H1 (cell line): ENCODE measurements at regions not wholly inside any gene's neighbourhood (a gene's known extent, or its start where the extent isn't known, plus 50 kb on each side); places are given as distances from the start of the nearest gene placed in this dataset.

ENCODE experiments used
- CTCF ChIA-PET: fragments of 300-600 bp; sonication (Branson Sonifier 250); formaldehyde crosslinking; loops from one replicate; lab custom pipeline; 2021; ENCODE audit not compliant: partially characterized antibody; lab: Charles Lee
- POLR2A ChIA-PET: fragments of 300-600 bp; sonication (Branson Sonifier 250); formaldehyde crosslinking; loops from one replicate; lab custom pipeline; 2021; ENCODE audit warnings: inconsistent platforms; ENCODE audit not compliant: partially characterized antibody; lab: Charles Lee
- DNase-seq, 2 experiments: peaks; one replicate each; pipeline versions ENCODE4 v3.0.0 to v3.0.0-alpha.2; 2010 to 2022; ENCODE audit warnings: low spot score in 2 of 2, low read depth in 1 of 2, mixed read lengths in 1 of 2
- FAIRE-seq: peaks from 2 replicates; lab custom pipeline; 2011; peaks lifted over from hg19 to GRCh38; lab: Jason Lieb, UNC
- H2AFZ ChIP-seq: 2 replicates; pipeline ENCODE4 v1.8.1; 2012; ENCODE audit warnings: low read length, inconsistent platforms
- H2AK5ac ChIP-seq: 2 replicates; pipeline ENCODE4 v1.6.1; 2013; ENCODE audit warnings: low read depth, low read length
- H2BK120ac ChIP-seq: replicated peaks from 2 replicates; pipeline ENCODE3; 2013; ENCODE audit warnings: low read depth, low read length, inconsistent platforms
- H2BK12ac ChIP-seq: 2 replicates; pipeline ENCODE4 v1.6.1; 2013; ENCODE audit warnings: low read depth, low read length
- H2BK15ac ChIP-seq: 2 replicates; pipeline ENCODE4 v1.6.1; 2013; ENCODE audit warnings: low read length
- H2BK20ac ChIP-seq: 2 replicates; pipeline ENCODE4 v1.6.1; 2013; ENCODE audit warnings: low read length
- H2BK5ac ChIP-seq: 2 replicates; pipeline ENCODE4 v1.6.1; 2013; ENCODE audit warnings: low read depth, low read length
- H3K14ac ChIP-seq: 2 replicates; pipeline ENCODE4 v1.6.1; 2013; ENCODE audit warnings: inconsistent platforms; ENCODE audit not compliant: insufficient read length
- H3K18ac ChIP-seq: 2 replicates; pipeline ENCODE4 v1.6.1; 2013; ENCODE audit warnings: low read length; ENCODE audit errors: extremely low read depth
- H3K23ac ChIP-seq: 2 replicates; pipeline ENCODE4 v1.6.1; 2013; ENCODE audit warnings: inconsistent platforms; ENCODE audit not compliant: insufficient read length
- H3K23me2 ChIP-seq: 2 replicates; pipeline ENCODE4 v1.6.1; 2013; ENCODE audit warnings: low read depth, low read length
- H3K27ac ChIP-seq: 2 replicates; pipeline ENCODE4 v1.6.1; 2011; ENCODE audit warnings: low read depth, low read length, inconsistent platforms
- H3K27me3 ChIP-seq, 4 experiments: replicated peaks in 1 of 4; 1 replicate in 1 of 4; 2 replicates in 3 of 4; pipeline versions ENCODE4 v1.6.1 to v1.8.1; 2011 to 2013; ENCODE audit warnings: low read length in 3 of 4, mild to moderate bottlenecking in 3 of 4, inconsistent platforms in 2 of 4, mixed read lengths in 2 of 4, moderate library complexity in 1 of 4; ENCODE audit not compliant: control insufficient read depth in 3 of 4, insufficient read depth in 3 of 4; ENCODE audit errors: extremely low read depth in 1 of 4
- H3K36me3 ChIP-seq, 4 experiments: 2 replicates each; pipeline versions ENCODE4 v1.6.1 to v1.8.1; 2011 to 2013; ENCODE audit warnings: mild to moderate bottlenecking in 4 of 4, low read length in 3 of 4, moderate library complexity in 2 of 4, control low read depth in 1 of 4, inconsistent platforms in 1 of 4; ENCODE audit not compliant: insufficient read depth in 4 of 4, control insufficient read depth in 2 of 4
- H3K4ac ChIP-seq: replicated peaks from 2 replicates; pipeline ENCODE3; 2013; ENCODE audit warnings: low read length, low read depth, mixed read lengths, inconsistent platforms; ENCODE audit not compliant: insufficient read length
- H3K4me1 ChIP-seq, 4 experiments: replicated peaks in 1 of 4; 1 replicate in 1 of 4; 2 replicates in 3 of 4; pipeline versions ENCODE4 v1.6.1 to v1.8.1; 2011 to 2013; ENCODE audit warnings: low read length in 3 of 4, inconsistent platforms in 2 of 4, mixed read lengths in 1 of 4; ENCODE audit not compliant: insufficient read depth in 4 of 4, control insufficient read depth in 3 of 4
- H3K4me2 ChIP-seq, 2 experiments: 2 replicates each; pipeline versions ENCODE4 v1.6.1 to v1.8.1; 2011 to 2013; ENCODE audit warnings: low read depth in 2 of 2, low read length in 2 of 2, control low read depth in 1 of 2, inconsistent platforms in 1 of 2, mild to moderate bottlenecking in 1 of 2; ENCODE audit not compliant: insufficient read depth in 1 of 2
- H3K4me3 ChIP-seq, 4 experiments: fragments of 200-600, 300-600 bp in 1 of 4; sonication (generic), shearing (Covaris generic), sonication (Bioruptor Twin) in 1 of 4; 2 replicates each; pipeline versions ENCODE4 v1.5.1 to v1.8.1; 2011 to 2016; ENCODE audit warnings: low read length in 4 of 4, low read depth in 3 of 4, control low read depth in 2 of 4, inconsistent platforms in 2 of 4, mild to moderate bottlenecking in 2 of 4, mixed read lengths in 1 of 4, moderate library complexity in 1 of 4; ENCODE audit not compliant: insufficient read depth in 2 of 4; ENCODE audit errors: extremely low read depth in 1 of 4
- H3K56ac ChIP-seq: replicated peaks from 2 replicates; pipeline ENCODE3; 2013; ENCODE audit warnings: low read depth, mild to moderate bottlenecking, mixed read lengths, low read length, inconsistent platforms; ENCODE audit not compliant: insufficient read length
- H3K79me1 ChIP-seq: 2 replicates; pipeline ENCODE4 v1.6.1; 2013; ENCODE audit warnings: low read depth, low read length, control low read depth
- H3K79me2 ChIP-seq, 2 experiments: 2 replicates each; pipeline versions ENCODE4 v1.6.1 to v1.8.1; 2012 to 2013; ENCODE audit warnings: low read length in 2 of 2, mild to moderate bottlenecking in 2 of 2, inconsistent platforms in 1 of 2; ENCODE audit not compliant: insufficient read depth in 2 of 2, control insufficient read depth in 1 of 2
- H3K9ac ChIP-seq, 4 experiments: replicated peaks in 1 of 4; 1 replicate in 1 of 4; 2 replicates in 3 of 4; pipeline versions ENCODE4 v1.6.1 to v1.8.1; 2011 to 2013; ENCODE audit warnings: low read depth in 3 of 4, low read length in 3 of 4, control low read depth in 2 of 4, mild to moderate bottlenecking in 2 of 4, moderate library complexity in 2 of 4, inconsistent platforms in 1 of 4; ENCODE audit errors: extremely low read depth in 1 of 4
- H3K9me3 ChIP-seq, 2 experiments: 2 replicates each; pipeline versions ENCODE4 v1.6.1 to v1.8.1; 2012 to 2013; ENCODE audit warnings: mild to moderate bottlenecking in 2 of 2, moderate library complexity in 2 of 2, control low read depth in 1 of 2, inconsistent platforms in 1 of 2, low read depth in 1 of 2, low read length in 1 of 2, mixed read lengths in 1 of 2; ENCODE audit not compliant: insufficient read depth in 2 of 2
- H4K20me1 ChIP-seq, 2 experiments: replicated peaks in 1 of 2; 2 replicates each; pipeline versions ENCODE3 to v1.8.1; 2011 to 2013; ENCODE audit warnings: inconsistent platforms in 2 of 2, low read length in 2 of 2, mild to moderate bottlenecking in 1 of 2; ENCODE audit not compliant: insufficient read depth in 2 of 2, control insufficient read depth in 1 of 2
- H4K5ac ChIP-seq: 2 replicates; pipeline ENCODE4 v1.6.1; 2013; ENCODE audit warnings: low read length, low read depth, mixed read lengths, inconsistent platforms; ENCODE audit not compliant: insufficient read length
- H4K8ac ChIP-seq: 2 replicates; pipeline ENCODE4 v1.8.0; 2013; ENCODE audit warnings: mild to moderate bottlenecking, moderate library complexity, low read length, inconsistent platforms; ENCODE audit not compliant: insufficient read depth; ENCODE audit errors: extremely low read depth
- H4K91ac ChIP-seq: replicated peaks from 2 replicates; pipeline ENCODE3; 2013; ENCODE audit warnings: low read length, mixed read lengths, inconsistent platforms; ENCODE audit not compliant: insufficient read length
- BRCA1 ChIP-seq: IDR thresholded peaks from 2 replicates; pipeline ENCODE4 v1.6.1; 2012; ENCODE audit warnings: low read depth, low read length, improper control_type of control experiment
- KDM1A ChIP-seq: fragments of 200-600, 300-600 bp; sonication (generic); IDR thresholded peaks from 2 replicates; pipeline ENCODE4 v1.7.1; 2016; ENCODE audit warnings: mild to moderate bottlenecking, low read length, borderline replicate concordance
- MAFK ChIP-seq: IDR thresholded peaks from 2 replicates; pipeline ENCODE4 v1.6.1; 2012; ENCODE audit warnings: low read depth, mild to moderate bottlenecking, improper control_type of control experiment, low read length
- RXRA ChIP-seq: IDR thresholded peaks from 2 replicates; pipeline ENCODE4 v1.6.1; 2011; ENCODE audit warnings: low read depth, mild to moderate bottlenecking, low read length, moderate library complexity; ENCODE audit not compliant: insufficient read depth

- Histone ChIP-seq H4K5ac (no peak overlapping the region), H2BK15ac (no peak overlapping the region), H2BK5ac (no peak overlapping the region), H4K91ac (no peak overlapping the region), H3K79me1 (no peaks in the 10 kb centered on the region), H3K23ac (no peak overlapping the region), H3K14ac (no peak overlapping the region), H3K9me3 (no peaks in the 10 kb centered on the region), H3K79me2 (no peaks in the 10 kb centered on the region), H3K4ac (no peak overlapping the region), H3K23me2 (no peaks in the 10 kb centered on the region), H2BK20ac (no peak overlapping the region), H3K56ac (no peak overlapping the region), H3K36me3 (no peaks in the 10 kb centered on the region), H4K20me1 (no peaks in the 10 kb centered on the region), H3K4me2 (no peak overlapping the region), H3K18ac (no peak overlapping the region), H2AK5ac (no peak overlapping the region), H2BK120ac (no peak overlapping the region), H3K9ac (no peak overlapping the region), H3K4me1 (no peaks in the 10 kb centered on the region), H3K27ac (no peak overlapping the region), H4K8ac (no peak overlapping the region), H3K4me3 (no peak overlapping the region), H2AFZ (no peak overlapping the region), H3K27me3 (no peaks in the 10 kb centered on the region), H2BK12ac (no peak overlapping the region)
- DNase-seq: no peak
- ChIA-PET POLR2A (no interaction called here), CTCF (no interaction called here)
- no peak for FAIRE-seq
- TF ChIP-seq RXRA: no peak
- TF ChIP-seq BRCA1: no peak
- TF ChIP-seq MAFK: peak; percentile 78; the same call in 1 of the 2 replicates
- TF ChIP-seq KDM1A: no peak
Observed at GRCh38 chr6:140155451-140156126, 781.1 kb upstream of the CITED2 start.
